ENCODE measurements at regions not wholly inside any gene's neighbourhood (a gene's known extent, or its start where the extent isn't known, plus 50 kb on each side); places are given as distances from the start of the nearest gene placed in this dataset.

DNA sequence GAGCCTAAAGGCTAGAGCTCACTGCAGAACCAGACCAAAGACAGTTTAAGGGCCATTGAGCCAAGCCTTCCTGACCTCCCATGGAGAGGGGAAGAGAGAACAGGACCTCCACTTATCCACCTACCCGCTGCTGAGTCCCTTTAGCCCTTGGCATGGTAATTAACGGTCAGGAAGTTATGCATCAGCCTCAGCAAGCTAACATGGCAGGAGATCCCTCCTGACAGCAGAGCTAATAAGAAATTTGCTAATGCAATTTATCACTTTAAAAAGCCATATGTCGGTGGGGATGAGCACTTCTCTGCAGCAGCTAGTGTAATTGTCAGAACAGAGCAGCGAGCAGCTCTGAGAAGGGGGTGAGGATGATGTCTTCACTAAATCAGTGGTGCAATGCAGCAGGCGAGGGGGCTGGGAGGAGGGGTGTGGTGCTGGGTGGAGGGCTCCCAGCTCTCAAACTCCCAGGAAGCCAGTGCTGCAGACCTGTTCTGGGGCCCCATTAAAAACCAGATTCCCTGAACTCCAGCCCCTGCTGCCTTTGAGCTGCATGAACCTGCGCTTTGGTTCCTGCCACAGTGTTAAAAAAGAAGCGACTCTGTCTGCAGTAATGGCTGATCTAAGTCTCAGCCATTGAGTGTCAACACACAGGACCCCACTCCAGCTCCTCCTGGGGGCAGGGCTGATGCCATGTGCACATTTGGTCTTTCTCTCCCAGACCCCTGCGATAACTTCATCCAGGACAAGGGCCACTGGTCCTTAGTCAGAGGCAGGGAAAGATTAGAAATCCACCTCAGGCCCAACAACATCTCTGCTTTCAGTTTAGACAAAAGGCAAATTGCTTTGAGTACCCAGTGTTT is 63.0 kb upstream of the CALM2 start:
- TF ChIP-seq, protein P1, sequence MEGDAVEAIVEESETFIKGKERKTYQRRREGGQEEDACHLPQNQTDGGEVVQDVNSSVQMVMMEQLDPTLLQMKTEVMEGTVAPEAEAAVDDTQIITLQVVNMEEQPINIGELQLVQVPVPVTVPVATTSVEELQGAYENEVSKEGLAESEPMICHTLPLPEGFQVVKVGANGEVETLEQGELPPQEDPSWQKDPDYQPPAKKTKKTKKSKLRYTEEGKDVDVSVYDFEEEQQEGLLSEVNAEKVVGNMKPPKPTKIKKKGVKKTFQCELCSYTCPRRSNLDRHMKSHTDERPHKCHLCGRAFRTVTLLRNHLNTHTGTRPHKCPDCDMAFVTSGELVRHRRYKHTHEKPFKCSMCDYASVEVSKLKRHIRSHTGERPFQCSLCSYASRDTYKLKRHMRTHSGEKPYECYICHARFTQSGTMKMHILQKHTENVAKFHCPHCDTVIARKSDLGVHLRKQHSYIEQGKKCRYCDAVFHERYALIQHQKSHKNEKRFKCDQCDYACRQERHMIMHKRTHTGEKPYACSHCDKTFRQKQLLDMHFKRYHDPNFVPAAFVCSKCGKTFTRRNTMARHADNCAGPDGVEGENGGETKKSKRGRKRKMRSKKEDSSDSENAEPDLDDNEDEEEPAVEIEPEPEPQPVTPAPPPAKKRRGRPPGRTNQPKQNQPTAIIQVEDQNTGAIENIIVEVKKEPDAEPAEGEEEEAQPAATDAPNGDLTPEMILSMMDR (IDR thresholded peaks at IDR 0.05): no peak
- TF ChIP-seq EP300 (IDR thresholded peaks at IDR 0.05): no peak
